K562 (cell line): ENCODE measurements at regions not wholly inside any gene's neighbourhood (a gene's known extent, or its start where the extent isn't known, plus 50 kb on each side); places are given as distances from the start of the nearest gene placed in this dataset.

Experiments
- ATAC-seq: fragments of 200-7000 bp; cut with Tn5 transposase; 3 replicates; pipeline ENCODE4 v1.9.1; 2020; ENCODE audit warnings: moderate library complexity
- BruUV-seq: library from RNA; stranded (reverse); fragments of 400-500 nt; replicated peaks from 2 replicates; lab custom pipeline; 2021; lab: Mats Ljungman, UMichigan
- CTCF ChIA-PET: fragments of 300-600 bp; formaldehyde crosslinking; extraction: SDS; loops from one replicate; lab custom pipeline; 2021; ENCODE audit warnings: low intra/inter-chr PET ratio; lab: Yijun Ruan, JAX
- POLR2A ChIA-PET: fragments of 300-600, 350-650 bp; sonication (Branson Sonifier 250); formaldehyde crosslinking; extraction: SDS; loops from one replicate; lab custom pipeline; 2021; ENCODE audit warnings: antibody characterized with exemption, inconsistent platforms; lab: Yijun Ruan, JAX
- DNase-seq, 4 experiments: peaks; one replicate each; pipeline versions ENCODE4 v3.0.0 to v3.0.0-alpha.2; 2011 to 2018; ENCODE audit warnings: low spot score in 3 of 4, mixed read lengths in 3 of 4; ENCODE audit errors: extremely low read depth in 1 of 4
- FAIRE-seq: peaks from 2 replicates; lab custom pipeline; 2011; peaks lifted over from hg19 to GRCh38; lab: Jason Lieb, UNC
- H2AFZ ChIP-seq: 2 replicates; pipeline ENCODE4 v1.6.0; 2011; ENCODE audit warnings: low read depth, low read length, control low read depth, inconsistent platforms
- H3K27ac ChIP-seq: fragments of 200-600 bp; 3 replicates; pipeline ENCODE4 v1.8.0; 2011; ENCODE audit warnings: low read depth, mild to moderate bottlenecking, control low read depth, inconsistent platforms, low read length, moderate library complexity, mixed read lengths; ENCODE audit errors: extremely low read depth
- H3K27me3 ChIP-seq, 2 experiments: fragments of 300-600 bp in 1 of 2; 2 replicates in 1 of 2; 3 replicates in 1 of 2; pipeline versions ENCODE4 v1.6.0 to v1.8.0; 2011; ENCODE audit warnings: inconsistent platforms in 2 of 2, low read length in 2 of 2, mild to moderate bottlenecking in 1 of 2, mixed read lengths in 1 of 2, moderate library complexity in 1 of 2; ENCODE audit not compliant: control insufficient read depth in 2 of 2, insufficient read depth in 2 of 2
- H3K36me3 ChIP-seq: fragments of 300-600 bp; 3 replicates; pipeline ENCODE4 v1.8.0; 2011; ENCODE audit warnings: mild to moderate bottlenecking, low read length, inconsistent platforms; ENCODE audit not compliant: control insufficient read depth, insufficient read depth
- H3K4me1 ChIP-seq, 2 experiments: fragments of 200-600 bp in 1 of 2; replicated peaks in 1 of 2; 2 replicates in 1 of 2; 3 replicates in 1 of 2; pipeline versions ENCODE4 v1.5.1 to v1.8.0; 2011; ENCODE audit warnings: inconsistent platforms in 2 of 2, low read length in 2 of 2, mild to moderate bottlenecking in 1 of 2, mixed read lengths in 1 of 2, moderate library complexity in 1 of 2; ENCODE audit not compliant: control insufficient read depth in 2 of 2, insufficient read depth in 2 of 2
- H3K4me2 ChIP-seq: 2 replicates; pipeline ENCODE4 v1.6.1; 2011; ENCODE audit warnings: low read length, control low read depth, inconsistent platforms, mixed read lengths; ENCODE audit not compliant: insufficient read depth
- H3K4me3 ChIP-seq: fragments of 200-600 bp; sonication (generic), shearing (Covaris generic); 2 replicates; pipeline ENCODE4 v1.5.1; 2016; ENCODE audit warnings: control low read depth, inconsistent platforms
- H3K79me2 ChIP-seq: fragments of 200-600 bp; 3 replicates; pipeline ENCODE4 v1.8.0; 2011; ENCODE audit warnings: low read length, inconsistent platforms; ENCODE audit not compliant: control insufficient read depth, insufficient read depth
- H3K9ac ChIP-seq, 2 experiments: 2 replicates each; pipeline versions ENCODE4 v1.6.0 to v1.6.1; 2011; ENCODE audit warnings: low read depth in 2 of 2, low read length in 2 of 2, control low read depth in 1 of 2, inconsistent platforms in 1 of 2, mild to moderate bottlenecking in 1 of 2, mixed read lengths in 1 of 2; ENCODE audit not compliant: insufficient read depth in 1 of 2
- H3K9me1 ChIP-seq: one replicate; pipeline ENCODE4 v1.6.0; 2011; ENCODE audit warnings: inconsistent platforms, mild to moderate bottlenecking, low read length, moderate library complexity; ENCODE audit not compliant: control insufficient read depth, insufficient read depth
- H3K9me3 ChIP-seq: replicated peaks from 2 replicates; pipeline ENCODE4 v1.5.1; 2011; ENCODE audit warnings: low read depth, low read length, inconsistent platforms; ENCODE audit not compliant: control insufficient read depth, insufficient read depth
- H4K20me1 ChIP-seq: replicated peaks from 2 replicates; pipeline ENCODE4 v1.6.1; 2011; ENCODE audit warnings: low read length, inconsistent platforms, mixed read lengths; ENCODE audit not compliant: control insufficient read depth, insufficient read depth
- CSDE1 ChIP-seq, 2 experiments: fragments of 450-650 bp; IDR thresholded peaks; 2 replicates each; pipeline ENCODE4 v1.6.1; 2016; ENCODE audit warnings: mild to moderate bottlenecking in 1 of 2
- DEAF1 ChIP-seq: fragments of 450-650 bp; formaldehyde crosslinking; IDR thresholded peaks from 2 replicates; pipeline ENCODE4 v1.4.0; 2020; ENCODE audit warnings: mild to moderate bottlenecking, moderate library complexity
- E2F6 ChIP-seq, 2 experiments: IDR thresholded peaks; 2 replicates each; pipeline ENCODE4 v1.6.1; 2011; ENCODE audit warnings: borderline replicate concordance in 1 of 2, control low read depth in 1 of 2, low read depth in 1 of 2, low read length in 1 of 2, mild to moderate bottlenecking in 1 of 2, mixed read lengths in 1 of 2, moderate library complexity in 1 of 2; ENCODE audit not compliant: insufficient read depth in 1 of 2, insufficient read length in 1 of 2, poor library complexity in 1 of 2, severe bottlenecking in 1 of 2; ENCODE audit errors: extremely low read depth in 1 of 2
- HDAC2 ChIP-seq: fragments of 450-650 bp; IDR thresholded peaks from 2 replicates; pipeline ENCODE4 v1.6.1; 2016; ENCODE audit warnings: mild to moderate bottlenecking
- L3MBTL2 ChIP-seq: fragments of 450-650 bp; IDR thresholded peaks from 2 replicates; pipeline ENCODE4 v1.6.1; 2016; ENCODE audit warnings: mild to moderate bottlenecking, moderate library complexity
- NELFE ChIP-seq: IDR thresholded peaks from 2 replicates; pipeline ENCODE4 v1.6.1; 2011; ENCODE audit warnings: mild to moderate bottlenecking; ENCODE audit not compliant: insufficient read depth, insufficient read length
- SMC3 ChIP-seq: conservative IDR thresholded peaks from 2 replicates; pipeline ENCODE4 v1.6.1; 2011; ENCODE audit warnings: low read depth, low read length, improper control_type of control experiment; ENCODE audit not compliant: insufficient read depth
- SUPT5H ChIP-seq: fragments of 450-650 bp; IDR thresholded peaks from 2 replicates; pipeline ENCODE4 v1.6.1; 2016
- WGBS: fragments of 100-300 bp; shearing (Covaris generic); methylation state at CpG from one replicate; pipeline ENCODE4 v1.1.6; 2016; ENCODE audit warnings: low coverage, mixed read lengths; ENCODE audit not compliant: insufficient coverage; ENCODE audit errors: missing lambda C conversion rate; 5-methylcytosine and 5-hydroxymethylcytosine counted together
- in situ Hi-C: fragments of 300-500 bp; cut with MboI; formaldehyde crosslinking; loops from 4 replicates; pipeline ENCODE4 v1.15.0; 2018; ENCODE audit warnings: inconsistent platforms, mixed read lengths
- intact Hi-C: fragments of 100-400 bp; cut with micrococcal nuclease; formaldehyde crosslinking; loops from 2 replicates; pipeline ENCODE4 v1.14.2; 2022
- TF ChIP-seq, protein P1 (sequence below): fragments of 200-600 bp; sonication (generic); IDR thresholded peaks from one replicate; pipeline ENCODE4 v1.6.1; 2012; ENCODE audit warnings: mild to moderate bottlenecking, low read depth, low read length, inconsistent platforms

DNA sequence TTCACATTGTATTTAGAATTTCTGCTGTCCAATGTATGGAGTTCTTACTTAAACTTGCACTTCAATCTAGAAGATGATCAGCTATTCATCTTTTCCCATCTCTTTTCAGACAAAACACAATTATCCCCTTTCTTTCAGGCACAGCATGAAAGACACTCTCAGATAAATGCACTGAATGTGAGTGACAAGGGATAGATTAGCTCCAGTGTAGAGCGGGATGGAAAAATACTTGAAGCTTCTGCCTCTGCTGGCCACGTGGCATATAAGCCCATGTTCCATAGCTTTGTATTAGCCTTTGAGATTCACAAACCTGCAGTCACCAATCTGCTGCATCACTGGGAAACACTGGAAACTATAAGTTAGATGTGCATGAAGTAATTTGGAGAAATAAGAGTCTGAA lies 162.2 kb upstream of the FAM3C start:
- BruUV-seq: no TSS peak
- ChIA-PET POLR2A (interaction anchor here (1.4 to 1.7 kb wide), 2 partner anchors 10 to 11 kb away, joined by 3 to 6 read pairs; no protein-coding TSS in a partner anchor), CTCF (no interaction called here)
- DNase-seq (peak in 2 of 4 experiments; percentile 21 to 24), ATAC-seq (peak; percentile 82), FAIRE-seq (no peak)
- no peaks in the 10 kb centered on the region for H3K9me1 ChIP-seq
- WGBS: 0% methylated on average over 2 of the region's 2 CpGs
- H3K4me1 ChIP-seq: no peaks in the 10 kb centered on the region
- H3K79me2 ChIP-seq: no peaks in the 10 kb centered on the region
- H3K9ac ChIP-seq: no peak overlapping the region
- no peaks in the 10 kb centered on the region for H3K36me3 ChIP-seq
- H2AFZ ChIP-seq: no peak overlapping the region
- no peak overlapping the region for H3K4me2 ChIP-seq
- no peaks in the 10 kb centered on the region for H4K20me1 ChIP-seq
- no peak overlapping the region for H3K4me3 ChIP-seq
- H3K27ac ChIP-seq: no peak overlapping the region
- in situ Hi-C loops (no loop called here), intact Hi-C loops (no loop called here)
- no peaks in the 10 kb centered on the region for H3K27me3 ChIP-seq
- H3K9me3 ChIP-seq: no peaks in the 10 kb centered on the region
- TF ChIP-seq DEAF1 (CRISPR knock-in tag) (no peak), HDAC2 (no peak), SUPT5H (no peak), L3MBTL2 (0 out of 2 replicates have a peak, but pooled peaks have one; percentile 11), CSDE1 (IDR thresholded peaks at IDR 0.05) (no peak), E2F6 (IDR thresholded peaks at IDR 0.05; ENCODE audit: borderline replicate concordance in 1 of 2, extremely low read depth in 1 of 2, insufficient read depth in 1 of 2, insufficient read length in 1 of 2, low read depth in 1 of 2, low read length in 1 of 2, poor library complexity in 1 of 2, severe bottlenecking in 1 of 2) (peak in 1 of 2 experiments; percentile 40), NELFE (no peak), SMC3 (no peak)
- TF ChIP-seq, protein P1, sequence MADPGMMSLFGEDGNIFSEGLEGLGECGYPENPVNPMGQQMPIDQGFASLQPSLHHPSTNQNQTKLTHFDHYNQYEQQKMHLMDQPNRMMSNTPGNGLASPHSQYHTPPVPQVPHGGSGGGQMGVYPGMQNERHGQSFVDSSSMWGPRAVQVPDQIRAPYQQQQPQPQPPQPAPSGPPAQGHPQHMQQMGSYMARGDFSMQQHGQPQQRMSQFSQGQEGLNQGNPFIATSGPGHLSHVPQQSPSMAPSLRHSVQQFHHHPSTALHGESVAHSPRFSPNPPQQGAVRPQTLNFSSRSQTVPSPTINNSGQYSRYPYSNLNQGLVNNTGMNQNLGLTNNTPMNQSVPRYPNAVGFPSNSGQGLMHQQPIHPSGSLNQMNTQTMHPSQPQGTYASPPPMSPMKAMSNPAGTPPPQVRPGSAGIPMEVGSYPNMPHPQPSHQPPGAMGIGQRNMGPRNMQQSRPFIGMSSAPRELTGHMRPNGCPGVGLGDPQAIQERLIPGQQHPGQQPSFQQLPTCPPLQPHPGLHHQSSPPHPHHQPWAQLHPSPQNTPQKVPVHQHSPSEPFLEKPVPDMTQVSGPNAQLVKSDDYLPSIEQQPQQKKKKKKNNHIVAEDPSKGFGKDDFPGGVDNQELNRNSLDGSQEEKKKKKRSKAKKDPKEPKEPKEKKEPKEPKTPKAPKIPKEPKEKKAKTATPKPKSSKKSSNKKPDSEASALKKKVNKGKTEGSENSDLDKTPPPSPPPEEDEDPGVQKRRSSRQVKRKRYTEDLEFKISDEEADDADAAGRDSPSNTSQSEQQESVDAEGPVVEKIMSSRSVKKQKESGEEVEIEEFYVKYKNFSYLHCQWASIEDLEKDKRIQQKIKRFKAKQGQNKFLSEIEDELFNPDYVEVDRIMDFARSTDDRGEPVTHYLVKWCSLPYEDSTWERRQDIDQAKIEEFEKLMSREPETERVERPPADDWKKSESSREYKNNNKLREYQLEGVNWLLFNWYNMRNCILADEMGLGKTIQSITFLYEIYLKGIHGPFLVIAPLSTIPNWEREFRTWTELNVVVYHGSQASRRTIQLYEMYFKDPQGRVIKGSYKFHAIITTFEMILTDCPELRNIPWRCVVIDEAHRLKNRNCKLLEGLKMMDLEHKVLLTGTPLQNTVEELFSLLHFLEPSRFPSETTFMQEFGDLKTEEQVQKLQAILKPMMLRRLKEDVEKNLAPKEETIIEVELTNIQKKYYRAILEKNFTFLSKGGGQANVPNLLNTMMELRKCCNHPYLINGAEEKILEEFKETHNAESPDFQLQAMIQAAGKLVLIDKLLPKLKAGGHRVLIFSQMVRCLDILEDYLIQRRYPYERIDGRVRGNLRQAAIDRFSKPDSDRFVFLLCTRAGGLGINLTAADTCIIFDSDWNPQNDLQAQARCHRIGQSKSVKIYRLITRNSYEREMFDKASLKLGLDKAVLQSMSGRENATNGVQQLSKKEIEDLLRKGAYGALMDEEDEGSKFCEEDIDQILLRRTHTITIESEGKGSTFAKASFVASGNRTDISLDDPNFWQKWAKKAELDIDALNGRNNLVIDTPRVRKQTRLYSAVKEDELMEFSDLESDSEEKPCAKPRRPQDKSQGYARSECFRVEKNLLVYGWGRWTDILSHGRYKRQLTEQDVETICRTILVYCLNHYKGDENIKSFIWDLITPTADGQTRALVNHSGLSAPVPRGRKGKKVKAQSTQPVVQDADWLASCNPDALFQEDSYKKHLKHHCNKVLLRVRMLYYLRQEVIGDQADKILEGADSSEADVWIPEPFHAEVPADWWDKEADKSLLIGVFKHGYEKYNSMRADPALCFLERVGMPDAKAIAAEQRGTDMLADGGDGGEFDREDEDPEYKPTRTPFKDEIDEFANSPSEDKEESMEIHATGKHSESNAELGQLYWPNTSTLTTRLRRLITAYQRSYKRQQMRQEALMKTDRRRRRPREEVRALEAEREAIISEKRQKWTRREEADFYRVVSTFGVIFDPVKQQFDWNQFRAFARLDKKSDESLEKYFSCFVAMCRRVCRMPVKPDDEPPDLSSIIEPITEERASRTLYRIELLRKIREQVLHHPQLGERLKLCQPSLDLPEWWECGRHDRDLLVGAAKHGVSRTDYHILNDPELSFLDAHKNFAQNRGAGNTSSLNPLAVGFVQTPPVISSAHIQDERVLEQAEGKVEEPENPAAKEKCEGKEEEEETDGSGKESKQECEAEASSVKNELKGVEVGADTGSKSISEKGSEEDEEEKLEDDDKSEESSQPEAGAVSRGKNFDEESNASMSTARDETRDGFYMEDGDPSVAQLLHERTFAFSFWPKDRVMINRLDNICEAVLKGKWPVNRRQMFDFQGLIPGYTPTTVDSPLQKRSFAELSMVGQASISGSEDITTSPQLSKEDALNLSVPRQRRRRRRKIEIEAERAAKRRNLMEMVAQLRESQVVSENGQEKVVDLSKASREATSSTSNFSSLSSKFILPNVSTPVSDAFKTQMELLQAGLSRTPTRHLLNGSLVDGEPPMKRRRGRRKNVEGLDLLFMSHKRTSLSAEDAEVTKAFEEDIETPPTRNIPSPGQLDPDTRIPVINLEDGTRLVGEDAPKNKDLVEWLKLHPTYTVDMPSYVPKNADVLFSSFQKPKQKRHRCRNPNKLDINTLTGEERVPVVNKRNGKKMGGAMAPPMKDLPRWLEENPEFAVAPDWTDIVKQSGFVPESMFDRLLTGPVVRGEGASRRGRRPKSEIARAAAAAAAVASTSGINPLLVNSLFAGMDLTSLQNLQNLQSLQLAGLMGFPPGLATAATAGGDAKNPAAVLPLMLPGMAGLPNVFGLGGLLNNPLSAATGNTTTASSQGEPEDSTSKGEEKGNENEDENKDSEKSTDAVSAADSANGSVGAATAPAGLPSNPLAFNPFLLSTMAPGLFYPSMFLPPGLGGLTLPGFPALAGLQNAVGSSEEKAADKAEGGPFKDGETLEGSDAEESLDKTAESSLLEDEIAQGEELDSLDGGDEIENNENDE: no peak
